ENCODE measurements at regions not wholly inside any gene's neighbourhood (a gene's known extent, or its start where the extent isn't known, plus 50 kb on each side); places are given as distances from the start of the nearest gene placed in this dataset.

GRCh38 chr16:6048017-6048416, 950.4 kb upstream of the EEF2KMT start:
- no peak for DNase-seq (ENCODE audit: low read depth)

DNA sequence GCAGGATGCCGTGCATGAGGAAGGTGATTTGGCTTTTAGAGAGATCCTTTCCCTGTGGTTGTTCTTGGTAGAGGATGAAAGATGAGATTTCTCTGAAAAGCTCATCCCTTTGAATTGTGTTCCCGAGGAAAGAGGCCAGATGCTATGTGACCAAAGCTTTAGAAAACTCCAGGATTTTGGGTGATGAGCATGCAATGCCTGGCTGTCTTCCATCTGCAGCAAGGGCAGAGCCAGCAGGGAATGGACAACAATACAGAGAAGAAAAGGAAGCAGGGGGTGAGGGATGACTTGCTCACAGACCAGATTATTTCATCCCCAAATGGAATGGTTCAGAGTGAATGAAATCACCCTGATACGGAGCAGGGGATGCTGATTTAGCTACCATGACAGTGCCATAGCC, 949.7 kb upstream of the EEF2KMT start:
- DNase-seq (ENCODE audit: low read depth): no peak

GRCh38 chr16:6038941-6039645, 941.5 kb upstream of the EEF2KMT start:
- DNase-seq (ENCODE audit: low read depth): no peak

GRCh38 chr16:6035161-6035560, 937.6 kb upstream of the EEF2KMT start:
- no peak for DNase-seq (ENCODE audit: low read depth)

DNA sequence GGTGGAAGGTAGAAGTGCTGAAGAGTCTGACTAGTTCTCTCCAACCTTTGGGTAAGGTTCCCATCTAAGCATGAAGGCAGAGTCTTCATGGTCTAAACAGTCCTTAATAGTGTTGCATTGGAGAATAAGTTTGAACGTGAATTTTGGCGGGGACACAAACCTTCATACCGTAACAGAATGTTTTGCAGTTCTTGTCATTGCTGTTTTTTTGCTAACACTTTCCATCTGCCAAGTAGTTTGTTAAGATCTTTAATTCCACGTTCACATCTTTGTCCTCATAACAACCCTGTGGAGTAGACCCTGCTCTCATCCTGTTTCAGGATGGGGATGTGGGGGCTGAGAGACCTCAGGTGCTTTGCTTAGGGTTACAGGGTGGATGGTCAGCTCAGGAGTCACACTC, 936.9 kb upstream of the EEF2KMT start:
- DNase-seq (ENCODE audit: low read depth): no peak

- DNase-seq (ENCODE audit: low read depth): no peak
These were observed 934.8 kb upstream of the EEF2KMT start for GRCh38 chr16:6032438-6032837.

- DNase-seq (ENCODE audit: low read depth): no peak
These were observed 934.0 kb upstream of the EEF2KMT start for GRCh38 chr16:6031567-6031966.

DNA sequence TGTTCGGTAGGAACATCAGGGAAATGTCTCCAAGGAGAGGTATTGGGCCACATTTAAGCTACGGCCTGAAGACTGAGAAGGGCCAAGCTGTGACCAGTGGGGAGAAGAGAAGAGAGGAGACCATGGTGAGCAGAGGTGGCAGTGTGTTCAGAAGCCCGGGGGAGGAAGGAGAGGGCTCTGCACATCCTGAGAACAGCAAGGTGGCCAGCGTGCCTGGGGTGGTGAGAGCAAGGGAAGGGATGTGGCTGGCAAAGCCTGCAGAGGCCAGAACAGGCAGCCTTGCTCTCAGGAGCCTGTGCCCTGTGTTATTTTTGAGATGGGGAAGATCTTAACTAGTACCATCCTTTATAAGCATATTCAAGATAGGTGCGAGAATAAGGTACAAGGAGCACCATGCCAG, 933.5 kb upstream of the EEF2KMT start:
- DNase-seq (ENCODE audit: low read depth): no peak

DNA sequence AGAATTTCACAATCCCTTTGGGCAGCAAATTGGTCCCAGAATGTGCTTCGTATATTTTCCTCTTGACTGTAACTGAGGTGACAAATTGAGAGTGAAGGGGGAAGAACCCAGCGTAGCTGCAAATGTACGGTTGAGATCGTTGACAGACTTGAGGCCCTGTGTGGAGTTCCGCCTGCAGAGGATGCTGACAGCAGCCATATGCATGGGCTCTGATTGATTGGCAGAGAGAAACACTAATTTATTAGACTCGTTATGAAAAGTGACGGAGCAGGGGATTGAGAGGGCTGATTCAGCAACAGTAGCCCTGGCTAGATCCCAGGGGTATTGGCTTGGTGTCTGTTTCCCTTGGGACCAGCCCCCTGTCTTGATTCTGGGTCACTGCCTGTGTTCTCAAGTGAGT, 930.1 kb upstream of the EEF2KMT start:
- no peak for DNase-seq (ENCODE audit: low read depth)

- DNase-seq (ENCODE audit: low read depth): no peak
These were observed 925.9 kb upstream of the EEF2KMT start for GRCh38 chr16:6023449-6023848.

DNA sequence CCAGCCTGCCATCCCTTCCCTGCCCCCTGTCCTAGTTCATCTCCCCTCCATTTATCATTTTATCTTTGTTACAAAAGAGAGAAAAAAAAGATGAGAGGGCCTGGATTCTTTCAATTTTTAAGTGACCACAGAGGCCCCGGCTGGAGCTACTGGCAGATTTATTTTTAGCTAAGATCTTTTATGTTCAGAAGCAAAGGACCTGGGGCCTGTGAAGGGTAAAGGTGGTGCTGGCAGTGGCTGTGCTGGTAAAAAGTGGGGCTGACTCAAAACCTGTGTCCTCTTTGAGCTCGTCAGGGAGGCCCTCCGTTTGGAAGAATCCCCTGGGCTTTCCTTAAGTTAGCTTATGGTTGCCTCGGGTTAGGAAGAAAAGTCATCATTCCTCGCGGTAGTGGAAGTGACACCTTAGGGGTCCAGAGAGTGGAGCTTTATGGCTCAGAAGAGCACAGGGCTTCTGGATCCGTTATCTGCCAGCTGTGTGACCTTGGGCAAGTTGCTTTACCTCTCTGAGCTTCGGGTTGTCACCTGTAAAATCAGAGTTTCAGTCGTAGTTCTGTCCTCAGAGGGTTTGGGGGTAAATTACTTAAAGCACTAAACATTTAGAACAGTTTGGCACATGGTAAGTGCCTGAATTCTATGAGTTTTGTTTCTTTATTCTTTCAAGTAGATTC, 923.8 kb upstream of the EEF2KMT start:
- no peak for DNase-seq (ENCODE audit: low read depth)

- DNase-seq (ENCODE audit: low read depth): no peak
These were observed 922.8 kb upstream of the EEF2KMT start for GRCh38 chr16:6020162-6020985.

GRCh38 chr16:6019490-6019991, 921.9 kb upstream of the EEF2KMT start:
- DNase-seq (ENCODE audit: low read depth): no peak

- DNase-seq (ENCODE audit: low read depth): no peak
These were observed 921.4 kb upstream of the EEF2KMT start for GRCh38 chr16:6018848-6019489.

DNA sequence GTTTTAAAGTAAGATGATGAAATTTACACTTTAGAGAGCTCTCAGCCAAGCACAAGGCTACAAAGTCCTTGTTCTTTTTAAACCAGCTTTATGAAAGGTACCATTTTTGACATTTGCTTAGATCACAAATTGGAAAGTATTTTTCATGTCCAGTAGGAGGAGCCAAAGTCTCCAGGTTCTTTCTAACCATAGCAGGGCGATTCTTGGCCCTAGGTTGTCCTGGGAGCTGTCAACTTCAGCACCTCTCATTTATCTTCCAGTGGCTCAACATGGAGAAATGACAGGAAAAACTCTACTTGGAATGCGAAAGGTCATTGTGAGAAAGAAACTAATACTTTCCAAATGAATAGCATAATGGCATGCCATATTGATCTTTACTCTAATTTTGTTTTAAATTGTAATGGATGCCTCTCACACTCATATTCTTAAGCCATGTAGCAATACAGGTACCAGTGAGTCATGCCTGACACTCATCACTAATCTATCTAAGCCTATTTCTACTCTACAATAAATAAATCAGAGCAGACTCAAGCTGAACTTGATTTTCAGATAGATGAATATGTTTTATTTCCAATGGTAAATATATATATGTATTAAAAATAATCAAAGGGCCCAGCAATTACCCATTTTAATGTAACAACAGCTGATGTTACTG, 919.1 kb upstream of the EEF2KMT start:
- no peak for DNase-seq (ENCODE audit: low read depth)

DNA sequence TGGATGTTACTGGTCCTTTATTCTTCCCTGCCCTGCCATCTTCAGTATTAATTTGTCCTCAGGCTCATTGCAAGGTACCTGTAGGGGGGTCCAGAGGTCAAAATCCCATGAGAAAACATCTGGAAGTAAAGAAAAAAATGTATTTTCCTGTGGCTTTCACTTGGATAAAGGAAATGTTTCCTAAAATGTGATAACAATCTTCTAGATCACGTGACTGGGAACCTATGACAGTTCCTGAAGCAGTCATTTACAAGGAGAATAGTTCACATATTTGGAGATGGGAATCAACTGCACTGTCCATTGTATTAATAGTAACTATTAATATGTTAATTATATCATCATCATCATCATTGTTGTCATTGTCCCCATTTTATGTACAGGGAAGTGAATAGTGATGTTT, 915.1 kb upstream of the EEF2KMT start:
- DNase-seq (ENCODE audit: low read depth): no peak

DNA sequence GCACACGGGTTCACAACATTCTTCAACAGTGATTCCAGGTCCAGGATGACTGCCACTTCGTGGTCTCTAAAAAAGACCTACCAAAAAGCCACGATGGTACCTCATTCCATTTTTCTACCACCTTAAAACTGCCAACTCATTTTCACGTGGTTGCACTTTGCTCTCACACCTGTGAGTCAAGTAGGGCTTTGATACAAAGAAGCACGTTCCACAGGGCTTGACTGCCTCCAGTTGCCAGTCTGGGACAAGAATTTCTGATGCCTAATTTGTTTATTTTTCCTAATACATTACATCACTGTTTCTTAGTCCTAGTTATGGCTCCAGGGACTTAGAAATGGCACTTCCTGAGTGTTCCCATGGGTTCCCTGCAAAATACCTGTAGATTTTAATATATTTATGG, 911.6 kb upstream of the EEF2KMT start:
- DNase-seq (ENCODE audit: low read depth): no peak

- DNase-seq (ENCODE audit: low read depth): no peak
These were observed 911.1 kb upstream of the EEF2KMT start for GRCh38 chr16:6008670-6009069.

GRCh38 chr16:5993356-5993755, 895.8 kb upstream of the EEF2KMT start:
- no peak for DNase-seq (ENCODE audit: low read depth)

DNA sequence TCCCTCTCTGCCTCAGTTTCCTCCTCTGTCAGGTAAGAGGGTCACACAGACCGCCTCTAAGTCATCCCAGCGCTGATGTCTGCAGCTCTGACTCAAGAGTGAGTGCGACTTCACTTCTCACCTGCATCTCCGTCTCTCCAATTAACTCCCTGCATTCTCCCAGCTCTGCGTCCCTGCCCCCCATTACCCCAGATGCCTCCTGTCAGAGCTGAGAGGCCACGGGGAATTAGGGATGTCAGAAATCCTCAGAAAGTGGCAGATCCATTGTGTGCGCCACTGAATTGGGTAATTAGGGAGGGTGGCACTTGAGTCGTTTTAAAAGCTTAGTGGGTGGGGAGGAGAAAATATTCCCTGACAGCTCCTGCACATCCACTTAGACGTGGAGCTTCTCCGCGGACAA, 885.4 kb upstream of the EEF2KMT start:
- no peak for DNase-seq (ENCODE audit: low read depth)

DNA sequence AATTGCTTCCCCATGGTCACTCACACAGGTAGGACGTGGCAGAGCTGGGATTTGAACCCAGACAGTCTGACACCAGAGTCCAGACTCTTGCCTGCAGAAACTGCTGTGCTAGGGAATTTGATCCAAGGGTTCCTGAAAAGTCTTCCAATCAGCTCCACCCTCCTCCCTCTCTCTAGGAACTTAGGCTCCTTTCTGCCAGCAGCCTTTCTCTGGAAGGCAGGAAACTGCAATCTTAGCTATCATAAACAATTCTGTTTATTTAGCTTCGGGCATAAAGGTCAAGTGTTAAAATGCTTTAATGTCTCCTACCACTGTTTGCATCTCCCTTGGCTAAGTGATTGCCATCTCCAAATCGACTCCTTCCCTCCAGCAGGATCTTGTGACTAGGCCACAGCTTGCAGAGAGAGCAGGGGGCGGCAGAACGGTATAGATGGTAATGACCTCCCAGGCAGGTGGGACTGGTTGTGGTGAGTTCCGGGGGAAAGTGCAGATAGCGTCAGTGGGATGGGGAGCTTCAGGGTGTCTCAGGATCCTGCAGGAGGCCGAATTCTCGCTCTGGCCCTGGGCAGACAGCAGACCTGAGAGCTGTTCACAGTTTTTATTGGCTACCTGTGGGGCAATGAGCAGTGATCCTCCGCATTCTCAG, 882.4 kb upstream of the EEF2KMT start:
- no peak for DNase-seq (ENCODE audit: low read depth)

All from GM04504 (cell line).